ENCODE measurements at regions not wholly inside any gene's neighbourhood (a gene's known extent, or its start where the extent isn't known, plus 50 kb on each side); places are given as distances from the start of the nearest gene placed in this dataset.

- no peak for DNase-seq
Observed at GRCh38 chr20:21033817-21034216, 72.3 kb downstream of the LINC00237 start.

GRCh38 chr20:21031666-21032065 is 74.5 kb downstream of the LINC00237 start:
- DNase-seq: no peak

- no peak for DNase-seq
Observed at GRCh38 chr20:21029341-21029740, 76.8 kb downstream of the LINC00237 start.

- no peak for DNase-seq
Observed at GRCh38 chr20:21028921-21029320, 77.2 kb downstream of the LINC00237 start.

- DNase-seq: no peak
Observed at GRCh38 chr20:21028436-21028835, 77.7 kb downstream of the LINC00237 start.

- no peak for DNase-seq
Observed at GRCh38 chr20:21027569-21027968, 78.6 kb downstream of the LINC00237 start.

GRCh38 chr20:21026951-21027350 is 79.2 kb downstream of the LINC00237 start:
- DNase-seq: no peak

GRCh38 chr20:21024420-21024819 is 81.7 kb downstream of the LINC00237 start:
- DNase-seq: no peak

GRCh38 chr20:21022925-21023324 is 83.2 kb downstream of the LINC00237 start:
- no peak for DNase-seq

- DNase-seq: no peak
Observed at GRCh38 chr20:21021472-21021790, 84.7 kb downstream of the LINC00237 start.

GRCh38 chr20:21020659-21021471 is 85.3 kb downstream of the LINC00237 start:
- DNase-seq: no peak

- DNase-seq: no peak
Observed at GRCh38 chr20:21019814-21020658, 86.1 kb downstream of the LINC00237 start.

- no peak for DNase-seq
Observed at GRCh38 chr20:21019468-21019813, 86.7 kb downstream of the LINC00237 start.

- no peak for DNase-seq
Observed at GRCh38 chr20:21018576-21018975, 87.6 kb downstream of the LINC00237 start.

GRCh38 chr20:21017528-21018085 is 88.6 kb downstream of the LINC00237 start:
- DNase-seq: no peak

GRCh38 chr20:21016751-21017150 is 89.4 kb downstream of the LINC00237 start:
- no peak for DNase-seq

GRCh38 chr20:21014528-21014927 is 91.6 kb downstream of the LINC00237 start:
- no peak for DNase-seq

GRCh38 chr20:21008951-21009350 is 97.2 kb downstream of the LINC00237 start:
- no peak for DNase-seq

GRCh38 chr20:21006611-21007010 is 99.5 kb downstream of the LINC00237 start:
- no peak for DNase-seq

- no peak for DNase-seq
Observed at GRCh38 chr20:21004386-21005076, 101.6 kb downstream of the LINC00237 start.

- DNase-seq: no peak
Observed at GRCh38 chr20:21003902-21004301, 102.3 kb downstream of the LINC00237 start.

GRCh38 chr20:21002486-21002885 is 103.7 kb downstream of the LINC00237 start:
- no peak for DNase-seq

GRCh38 chr20:20993372-20993771 is 112.8 kb downstream of the LINC00237 start:
- DNase-seq: no peak
